SK-N-SH treated with all-trans-retinoic acid at 6 μM for 48 hours (cell line): ENCODE measurements at regions not wholly inside any gene's neighbourhood (a gene's known extent, or its start where the extent isn't known, plus 50 kb on each side); places are given as distances from the start of the nearest gene placed in this dataset.

Experiments used
- GLIS3 ChIP-seq: fragments of 250-450 bp; sonication (Bioruptor Pico); IDR thresholded peaks from 2 replicates; pipeline ENCODE4 v1.5.0; 2020; ENCODE audit warnings: mild to moderate bottlenecking, moderate library complexity
- OSR1 ChIP-seq: fragments of 250-450 bp; sonication (Bioruptor Pico); IDR thresholded peaks from 2 replicates; pipeline ENCODE4 v1.8.0; 2022; ENCODE audit warnings: moderate library complexity, mild to moderate bottlenecking, inconsistent platforms
- RARB ChIP-seq: fragments of 250-450 bp; sonication (Bioruptor Pico); IDR thresholded peaks from 2 replicates; pipeline ENCODE4 v1.8.0; 2021; ENCODE audit warnings: mild to moderate bottlenecking, moderate library complexity
- TCF4 ChIP-seq: fragments of 250-450 bp; sonication (Bioruptor Pico); IDR thresholded peaks from 2 replicates; pipeline ENCODE4 v1.8.0; 2021; ENCODE audit warnings: mild to moderate bottlenecking, moderate library complexity, borderline replicate concordance
- ZFP30 ChIP-seq: fragments of 450-650 bp; formaldehyde crosslinking; IDR thresholded peaks from 2 replicates; pipeline ENCODE4 v1.5.0; 2022; ENCODE audit warnings: mild to moderate bottlenecking, moderate library complexity
- ZNF8 ChIP-seq: fragments of 450-650 bp; formaldehyde crosslinking; IDR thresholded peaks from 2 replicates; pipeline ENCODE4 v1.5.0; 2020; ENCODE audit warnings: mild to moderate bottlenecking, moderate library complexity

GRCh38 chr4:38328989-38329729 lies 334.8 kb upstream of the KLF3 start:
- TF ChIP-seq TCF4 (CRISPR knock-in tag) (no peak), RARB (CRISPR knock-in tag) (no peak), ZFP30 (CRISPR knock-in tag) (no peak), ZNF8 (CRISPR knock-in tag) (no peak), GLIS3 (CRISPR knock-in tag) (no peak), OSR1 (CRISPR knock-in tag) (no peak)
